GM12864 (cell line): ENCODE measurements at regions not wholly inside any gene's neighbourhood (a gene's known extent, or its start where the extent isn't known, plus 50 kb on each side); places are given as distances from the start of the nearest gene placed in this dataset.

Experiments
- DNase-seq: peaks from one replicate; pipeline ENCODE4 v3.0.0-alpha.2; 2011; ENCODE audit warnings: low read depth
- H3K4me3 ChIP-seq: 2 replicates; pipeline ENCODE4 v1.5.1; 2011; ENCODE audit warnings: mild to moderate bottlenecking, low read depth, low read length, control low read depth
- TF ChIP-seq, protein P1 (sequence below): IDR thresholded peaks from 2 replicates; pipeline ENCODE4 v1.5.1; 2011; ENCODE audit warnings: low read depth, mild to moderate bottlenecking, moderate library complexity, low read length, control low read depth, inconsistent platforms; ENCODE audit errors: missing control alignments

DNA sequence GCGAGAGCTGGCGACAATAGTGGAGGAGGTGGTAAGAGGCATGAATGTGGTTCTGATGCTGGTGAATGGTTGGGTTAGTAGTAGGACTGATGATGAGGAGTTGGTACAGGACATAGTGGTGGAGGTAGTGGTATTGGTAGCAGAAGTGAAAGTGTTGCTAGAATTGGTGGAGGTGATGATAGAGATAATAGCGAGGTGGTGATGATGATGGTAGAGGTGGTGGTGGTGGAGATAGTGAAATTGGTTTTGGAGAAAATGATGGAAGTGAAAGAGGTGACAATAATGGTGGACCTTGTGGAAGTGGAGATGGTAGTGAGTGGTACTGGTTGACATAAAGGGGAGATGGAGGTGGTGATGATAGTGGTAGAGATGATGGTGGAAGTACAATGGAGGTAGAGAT lies 360.2 kb upstream of the JAG1 start:
- TF ChIP-seq, protein P1, sequence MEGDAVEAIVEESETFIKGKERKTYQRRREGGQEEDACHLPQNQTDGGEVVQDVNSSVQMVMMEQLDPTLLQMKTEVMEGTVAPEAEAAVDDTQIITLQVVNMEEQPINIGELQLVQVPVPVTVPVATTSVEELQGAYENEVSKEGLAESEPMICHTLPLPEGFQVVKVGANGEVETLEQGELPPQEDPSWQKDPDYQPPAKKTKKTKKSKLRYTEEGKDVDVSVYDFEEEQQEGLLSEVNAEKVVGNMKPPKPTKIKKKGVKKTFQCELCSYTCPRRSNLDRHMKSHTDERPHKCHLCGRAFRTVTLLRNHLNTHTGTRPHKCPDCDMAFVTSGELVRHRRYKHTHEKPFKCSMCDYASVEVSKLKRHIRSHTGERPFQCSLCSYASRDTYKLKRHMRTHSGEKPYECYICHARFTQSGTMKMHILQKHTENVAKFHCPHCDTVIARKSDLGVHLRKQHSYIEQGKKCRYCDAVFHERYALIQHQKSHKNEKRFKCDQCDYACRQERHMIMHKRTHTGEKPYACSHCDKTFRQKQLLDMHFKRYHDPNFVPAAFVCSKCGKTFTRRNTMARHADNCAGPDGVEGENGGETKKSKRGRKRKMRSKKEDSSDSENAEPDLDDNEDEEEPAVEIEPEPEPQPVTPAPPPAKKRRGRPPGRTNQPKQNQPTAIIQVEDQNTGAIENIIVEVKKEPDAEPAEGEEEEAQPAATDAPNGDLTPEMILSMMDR: no peak
- DNase-seq: no peak

DNA sequence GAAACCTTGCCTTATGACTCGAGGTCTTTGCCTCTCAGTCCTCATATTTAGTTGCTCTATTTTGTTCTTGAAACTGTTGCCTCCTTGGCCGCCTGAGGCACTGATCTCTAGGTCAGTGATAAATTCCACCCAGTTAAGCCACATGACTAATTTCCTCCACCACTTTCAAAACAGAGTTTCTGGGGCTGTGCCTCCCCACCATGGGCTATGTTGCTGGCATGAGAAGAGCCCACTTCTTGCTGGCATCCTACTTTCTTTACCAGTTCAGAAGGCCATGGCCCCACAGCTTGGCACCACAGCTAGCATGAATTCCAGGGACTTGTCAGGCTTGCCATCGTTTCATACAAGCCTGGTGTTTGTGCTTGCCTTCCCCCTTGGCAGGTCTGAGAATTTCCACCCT lies 361.4 kb upstream of the JAG1 start:
- H3K4me3 ChIP-seq: no peak overlapping the region
- DNase-seq: no peak
- TF ChIP-seq, protein P1: no peak

More for the DNA sequence above, 360.2 kb upstream of the JAG1 start:
- H3K4me3 ChIP-seq: no peak overlapping the region

DNA sequence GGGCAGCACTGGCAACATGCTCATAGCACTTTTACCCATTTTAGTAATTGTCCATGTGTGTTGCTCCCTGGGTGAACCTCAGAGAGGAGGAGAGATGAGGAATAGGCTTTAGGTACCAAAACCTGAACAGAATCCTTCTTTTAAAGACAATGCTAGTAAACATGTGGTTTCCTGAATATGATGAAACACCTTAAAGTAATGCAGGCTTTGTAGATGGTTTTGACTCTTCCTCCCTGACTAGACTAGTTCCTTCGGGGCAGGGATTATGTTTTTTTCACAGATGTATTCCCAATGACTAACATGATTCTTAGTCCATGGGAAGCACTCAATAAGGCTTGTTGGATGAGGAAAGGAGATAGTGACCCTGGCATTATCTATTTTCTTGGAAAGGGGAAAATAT lies 367.6 kb upstream of the JAG1 start:
- no peak overlapping the region for H3K4me3 ChIP-seq
- DNase-seq: no peak
- TF ChIP-seq, protein P1: no peak

DNA sequence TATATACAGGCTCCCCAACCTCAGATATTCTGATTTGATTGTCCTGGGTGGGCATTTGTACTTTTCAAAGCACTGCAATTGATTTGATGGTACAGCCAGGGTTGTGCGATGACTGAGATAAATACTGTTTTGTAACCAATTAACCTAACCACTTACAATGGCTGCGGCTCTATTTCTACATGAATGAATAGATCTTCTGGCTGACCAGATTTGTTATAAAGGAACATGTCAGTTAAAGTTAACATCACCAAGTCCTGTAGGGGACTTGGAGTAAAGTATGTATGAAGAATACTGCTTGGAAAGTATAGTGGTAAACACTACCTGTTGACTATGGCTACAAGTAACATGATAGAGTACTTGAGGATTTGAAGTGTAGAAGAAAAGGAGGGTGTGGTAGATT lies 369.2 kb upstream of the JAG1 start:
- no peak overlapping the region for H3K4me3 ChIP-seq
- DNase-seq: no peak
- TF ChIP-seq, protein P1: no peak

DNA sequence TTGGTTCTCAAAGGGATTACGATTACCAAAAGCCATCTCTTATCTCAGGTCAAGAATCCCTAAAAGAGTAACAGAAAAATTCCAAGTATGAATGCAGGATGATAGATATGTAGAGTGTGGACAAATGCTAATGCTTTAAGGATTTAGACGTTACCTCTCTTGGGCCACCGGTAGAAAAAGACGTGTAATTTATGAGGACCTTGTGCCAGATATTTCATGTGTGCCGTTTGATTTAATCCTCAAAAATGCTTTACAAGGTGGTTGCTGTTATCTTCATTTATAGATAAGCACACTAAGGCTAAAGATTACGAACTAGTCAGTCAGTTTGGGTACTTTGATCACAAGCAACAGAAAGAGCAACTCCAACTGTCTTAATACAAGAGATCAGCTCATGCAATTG lies 370.8 kb upstream of the JAG1 start:
- TF ChIP-seq, protein P1: no peak
- H3K4me3 ChIP-seq: no peak overlapping the region
- no peak for DNase-seq

DNA sequence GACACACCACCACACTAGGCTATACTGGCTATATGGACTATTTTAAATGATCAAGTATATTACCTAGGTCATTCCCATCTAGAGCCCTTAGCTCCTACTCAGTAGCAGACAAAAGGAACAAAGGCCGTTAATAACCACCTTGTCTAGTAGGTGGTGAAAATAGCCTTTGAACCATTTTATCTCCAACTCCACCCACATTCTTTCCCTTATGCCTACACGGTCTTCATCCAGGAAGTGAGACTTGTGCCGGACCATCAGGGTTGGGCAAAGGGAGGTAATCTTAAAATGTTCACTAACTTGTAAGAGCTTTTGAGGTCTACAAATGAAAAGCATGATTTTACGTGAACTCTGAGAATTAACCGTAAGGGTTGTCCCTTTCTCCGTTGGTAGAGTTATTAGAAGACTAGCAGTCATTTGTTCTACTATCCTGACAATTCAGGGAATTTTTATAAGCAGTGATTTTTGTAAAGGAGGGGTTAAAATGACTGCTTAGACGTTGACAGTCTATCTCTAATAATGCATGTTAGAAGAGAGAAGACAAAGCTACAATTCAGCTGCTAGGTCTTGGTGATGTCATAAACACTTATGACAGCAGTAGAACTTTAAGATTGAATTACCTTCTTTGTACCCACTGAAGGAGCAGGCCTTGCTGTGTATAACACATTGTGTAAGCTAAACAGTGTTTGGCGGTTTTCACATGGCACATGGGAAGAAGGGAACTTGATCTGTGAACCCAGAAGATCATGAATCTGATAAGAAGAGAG lies 371.8 kb upstream of the JAG1 start:
- no peak for DNase-seq
- no peak overlapping the region for H3K4me3 ChIP-seq
- TF ChIP-seq, protein P1: no peak

DNA sequence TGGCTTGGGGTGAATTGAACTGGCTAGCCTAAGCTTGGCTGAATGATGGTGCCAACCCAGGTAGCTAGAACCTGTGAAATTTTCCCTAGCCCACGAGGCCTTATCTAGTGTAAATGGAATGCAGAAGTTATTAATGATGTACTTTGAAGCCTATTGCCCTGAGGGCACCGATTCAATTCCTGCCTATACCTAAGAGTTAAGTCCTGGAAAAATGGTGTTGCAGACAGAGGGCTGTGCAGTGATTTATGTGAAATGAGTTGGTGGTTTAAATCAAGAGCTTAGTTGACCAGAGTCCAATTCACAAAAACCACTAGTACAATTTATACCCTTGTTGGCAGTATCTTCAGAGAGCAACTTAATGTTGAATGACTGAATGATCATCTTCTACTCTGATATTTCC lies 373.8 kb upstream of the JAG1 start:
- no peak for DNase-seq
- no peak overlapping the region for H3K4me3 ChIP-seq
- TF ChIP-seq, protein P1: no peak
